GM12891 (cell line): ENCODE measurements at regions not wholly inside any gene's neighbourhood (a gene's known extent, or its start where the extent isn't known, plus 50 kb on each side); places are given as distances from the start of the nearest gene placed in this dataset.

Experiments used
- PAX5 ChIP-seq: IDR thresholded peaks from 2 replicates; pipeline ENCODE4 v1.6.1; 2011; ENCODE audit warnings: low read length, moderate library complexity, mild to moderate bottlenecking; ENCODE audit not compliant: insufficient read depth, severe bottlenecking
- POLR2A ChIP-seq: IDR thresholded peaks from 2 replicates; pipeline ENCODE4 v1.6.1; 2011; ENCODE audit warnings: low read depth, low read length, control low read depth
- POLR2AphosphoS5 ChIP-seq: IDR thresholded peaks from 2 replicates; pipeline ENCODE4 v1.6.1; 2011; ENCODE audit warnings: low read depth, low read length, control low read depth
- POU2F2 ChIP-seq: IDR thresholded peaks from 2 replicates; pipeline ENCODE4 v1.6.1; 2011; ENCODE audit warnings: low read depth, mild to moderate bottlenecking, control low read depth, low read length, moderate library complexity
- SPI1 ChIP-seq: IDR thresholded peaks from 2 replicates; pipeline ENCODE4 v1.6.1; 2011; ENCODE audit warnings: low read depth, low read length, control low read depth
- TAF1 ChIP-seq: IDR thresholded peaks from 2 replicates; pipeline ENCODE4 v1.6.1; 2011; ENCODE audit warnings: low read depth, low read length, control low read depth

DNA sequence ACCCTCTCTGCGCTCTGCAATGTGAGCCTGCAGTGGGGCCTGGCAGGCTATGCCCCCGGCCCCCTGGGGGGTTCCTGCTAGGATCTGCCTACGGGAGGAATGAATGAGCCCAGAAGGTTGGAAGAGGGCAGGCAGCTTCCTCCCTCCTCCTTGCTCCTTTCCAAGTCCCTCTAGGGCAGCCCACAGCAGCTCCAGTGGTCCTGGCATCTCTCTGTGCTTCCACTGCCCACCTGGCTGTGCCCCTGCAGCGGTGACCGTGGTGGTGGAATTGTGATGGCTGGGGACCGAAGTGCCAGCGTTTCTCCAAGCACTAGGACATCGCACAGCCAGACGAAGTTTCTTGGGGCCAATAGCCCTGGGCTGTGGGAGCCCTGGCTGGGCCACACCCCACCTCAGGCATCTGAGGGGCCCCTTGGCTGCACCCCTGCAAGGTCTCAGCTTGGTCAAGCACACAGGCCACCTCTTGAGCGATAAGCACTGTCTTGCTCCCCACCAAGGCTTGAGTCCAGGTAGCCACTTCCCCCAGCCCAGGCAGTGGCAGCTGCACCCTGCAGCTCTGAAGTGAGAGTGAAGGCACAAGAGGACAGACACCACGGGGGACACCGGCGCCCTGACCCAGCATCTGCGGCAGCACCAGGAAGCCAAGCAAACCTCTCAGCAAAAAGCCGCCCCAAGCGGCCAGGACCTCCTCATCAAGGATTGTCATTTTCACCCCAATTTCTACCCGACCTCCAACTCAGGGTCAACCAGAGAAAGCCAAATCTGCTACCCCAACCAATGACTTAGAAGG is 346.3 kb downstream of the CTTN start:
- TF ChIP-seq SPI1 (no peak), POLR2AphosphoS5 (no peak), POLR2A (no peak), TAF1 (no peak), POU2F2 (no peak), PAX5 (no peak)
